GM12891 (cell line): ENCODE measurements at regions not wholly inside any gene's neighbourhood (a gene's known extent, or its start where the extent isn't known, plus 50 kb on each side); places are given as distances from the start of the nearest gene placed in this dataset.

Source experiments
- POLR2A ChIP-seq: IDR thresholded peaks from 2 replicates; pipeline ENCODE4 v1.6.1; 2011; ENCODE audit warnings: low read depth, low read length, control low read depth
- POLR2AphosphoS5 ChIP-seq: IDR thresholded peaks from 2 replicates; pipeline ENCODE4 v1.6.1; 2011; ENCODE audit warnings: low read depth, low read length, control low read depth
- TAF1 ChIP-seq: IDR thresholded peaks from 2 replicates; pipeline ENCODE4 v1.6.1; 2011; ENCODE audit warnings: low read depth, low read length, control low read depth

- TF ChIP-seq POLR2A (no peak), POLR2AphosphoS5 (no peak), TAF1 (no peak)
Observed at GRCh38 chr5:29024052-29024451, 1985.7 kb upstream of the CDH9 start.
